ENCODE measurements at regions not wholly inside any gene's neighbourhood (a gene's known extent, or its start where the extent isn't known, plus 50 kb on each side); places are given as distances from the start of the nearest gene placed in this dataset.

DNA sequence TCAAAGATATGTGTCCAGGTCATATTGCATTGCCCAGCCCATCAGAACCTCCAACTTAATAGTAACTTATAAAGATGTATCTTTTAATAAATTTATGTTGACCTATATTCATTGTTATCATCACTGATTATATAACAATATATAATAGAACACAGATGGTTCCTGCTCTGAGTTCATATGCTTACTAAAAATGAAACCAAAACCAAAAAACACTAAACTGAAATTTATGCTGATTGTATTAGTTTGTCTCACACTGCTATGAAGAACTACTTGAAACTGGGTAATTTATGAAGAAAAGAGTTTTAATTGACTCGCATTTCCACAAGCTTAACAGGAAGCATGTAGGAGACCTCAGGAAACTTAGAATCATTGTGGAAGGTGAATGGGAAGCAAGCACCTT is 462.5 kb upstream of the TYRP1 start:
- TF ChIP-seq, protein P1, sequence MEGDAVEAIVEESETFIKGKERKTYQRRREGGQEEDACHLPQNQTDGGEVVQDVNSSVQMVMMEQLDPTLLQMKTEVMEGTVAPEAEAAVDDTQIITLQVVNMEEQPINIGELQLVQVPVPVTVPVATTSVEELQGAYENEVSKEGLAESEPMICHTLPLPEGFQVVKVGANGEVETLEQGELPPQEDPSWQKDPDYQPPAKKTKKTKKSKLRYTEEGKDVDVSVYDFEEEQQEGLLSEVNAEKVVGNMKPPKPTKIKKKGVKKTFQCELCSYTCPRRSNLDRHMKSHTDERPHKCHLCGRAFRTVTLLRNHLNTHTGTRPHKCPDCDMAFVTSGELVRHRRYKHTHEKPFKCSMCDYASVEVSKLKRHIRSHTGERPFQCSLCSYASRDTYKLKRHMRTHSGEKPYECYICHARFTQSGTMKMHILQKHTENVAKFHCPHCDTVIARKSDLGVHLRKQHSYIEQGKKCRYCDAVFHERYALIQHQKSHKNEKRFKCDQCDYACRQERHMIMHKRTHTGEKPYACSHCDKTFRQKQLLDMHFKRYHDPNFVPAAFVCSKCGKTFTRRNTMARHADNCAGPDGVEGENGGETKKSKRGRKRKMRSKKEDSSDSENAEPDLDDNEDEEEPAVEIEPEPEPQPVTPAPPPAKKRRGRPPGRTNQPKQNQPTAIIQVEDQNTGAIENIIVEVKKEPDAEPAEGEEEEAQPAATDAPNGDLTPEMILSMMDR (IDR thresholded peaks at IDR 0.05): no peak
- no peak for TF ChIP-seq POLR2A (IDR thresholded peaks at IDR 0.05)

All from vagina (tissue), 2 donors.